DND-41 (cell line): ENCODE measurements at regions not wholly inside any gene's neighbourhood (a gene's known extent, or its start where the extent isn't known, plus 50 kb on each side); places are given as distances from the start of the nearest gene placed in this dataset.

Experiments
- CTCF ChIP-seq: IDR thresholded peaks from 2 replicates; pipeline ENCODE4 v1.5.1; 2012; ENCODE audit warnings: borderline replicate concordance, low read length, moderate library complexity, mild to moderate bottlenecking; ENCODE audit not compliant: poor library complexity, severe bottlenecking; ENCODE audit errors: extremely low read depth
- EZH2 ChIP-seq: IDR thresholded peaks from 3 replicates; pipeline ENCODE4 v1.6.1; 2012; ENCODE audit warnings: borderline replicate concordance, low read depth, mild to moderate bottlenecking, moderate library complexity, low read length, inconsistent platforms; ENCODE audit not compliant: severe bottlenecking

DNA sequence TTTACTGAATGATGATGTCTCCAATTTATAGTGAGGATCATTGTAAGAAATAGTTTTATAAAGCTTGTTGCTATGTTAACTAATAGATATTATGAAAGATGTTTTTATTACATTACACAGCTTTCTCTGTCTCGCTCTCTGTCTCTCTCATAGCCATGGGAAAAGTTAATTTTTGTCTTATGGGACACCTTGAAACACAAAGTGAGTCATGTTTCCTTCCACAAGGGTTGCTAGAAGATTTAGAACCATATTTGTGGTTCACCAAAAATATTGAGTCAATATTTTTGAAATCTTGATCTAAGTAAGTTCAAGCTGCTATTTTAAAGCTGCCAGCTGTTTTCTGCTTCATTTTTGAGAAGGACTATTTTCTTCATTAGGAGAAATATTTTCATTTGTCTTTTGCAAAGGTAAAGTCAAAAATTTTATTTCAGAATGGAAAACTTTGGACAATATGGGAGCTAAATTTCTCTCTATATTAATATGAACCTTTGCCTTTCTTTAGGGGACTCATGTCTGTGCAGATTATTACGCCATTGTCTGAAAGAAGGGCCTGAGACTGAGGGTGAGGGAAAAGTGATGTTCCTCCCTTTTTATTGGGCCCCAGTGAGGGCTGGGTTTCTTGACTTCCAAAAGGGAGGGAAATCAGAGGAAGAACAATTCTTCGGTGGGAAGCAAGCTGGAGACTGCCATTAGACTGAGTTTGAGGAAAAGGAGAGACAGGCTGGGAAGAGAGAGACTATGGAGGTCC lies 87.9 kb upstream of the SLC24A2 start:
- TF ChIP-seq CTCF (no peak), EZH2 (no peak)
